Loucy (cell line): ENCODE measurements at regions not wholly inside any gene's neighbourhood (a gene's known extent, or its start where the extent isn't known, plus 50 kb on each side); places are given as distances from the start of the nearest gene placed in this dataset.

Experiments used
- H2AFZ ChIP-seq: fragments of 200-600 bp; sonication (generic); 2 replicates; pipeline ENCODE4 v1.6.0; 2016; ENCODE audit warnings: antibody characterized with exemption, mild to moderate bottlenecking, low read length, moderate library complexity
- H3F3A ChIP-seq: fragments of 200-600 bp; 2 replicates; pipeline ENCODE4 v1.6.0; 2016; ENCODE audit warnings: antibody characterized with exemption, low read depth, mild to moderate bottlenecking
- H3K27me3 ChIP-seq: fragments of 200-600 bp; sonication (generic); 2 replicates; pipeline ENCODE4 v1.6.1; 2014; ENCODE audit warnings: low read length, mild to moderate bottlenecking; ENCODE audit not compliant: insufficient read depth, poor library complexity, severe bottlenecking
- H3K36me3 ChIP-seq: fragments of 200-600 bp; sonication (generic); 2 replicates; pipeline ENCODE4 v1.6.1; 2016; ENCODE audit warnings: low read length; ENCODE audit not compliant: insufficient read depth
- H3K4me1 ChIP-seq: fragments of 200-600 bp; sonication (generic); 2 replicates; pipeline ENCODE4 v1.5.1; 2014; ENCODE audit warnings: low read length, mild to moderate bottlenecking; ENCODE audit not compliant: insufficient read depth, poor library complexity, severe bottlenecking
- H3K4me2 ChIP-seq: fragments of 200-600 bp; sonication (generic); 2 replicates; pipeline ENCODE4 v1.6.0; 2014; ENCODE audit warnings: antibody characterized with exemption, low read length, low read depth, mild to moderate bottlenecking; ENCODE audit not compliant: poor library complexity, severe bottlenecking
- H3K4me3 ChIP-seq: fragments of 200-600 bp; sonication (generic); 2 replicates; pipeline ENCODE4 v1.5.1; 2014; ENCODE audit warnings: low read length, mild to moderate bottlenecking, mixed read lengths; ENCODE audit not compliant: poor library complexity, severe bottlenecking
- H3K79me2 ChIP-seq: fragments of 200-600 bp; sonication (generic); 2 replicates; pipeline ENCODE4 v1.6.1; 2014; ENCODE audit warnings: low read length; ENCODE audit not compliant: insufficient read depth
- H3K9ac ChIP-seq: fragments of 200-600 bp; sonication (generic); 2 replicates; pipeline ENCODE4 v1.6.0; 2014; ENCODE audit warnings: mild to moderate bottlenecking, low read depth, low read length, moderate library complexity; ENCODE audit not compliant: poor library complexity, severe bottlenecking
- H3K9me2 ChIP-seq: fragments of 200-600 bp; sonication (generic); replicated peaks from 2 replicates; pipeline ENCODE4 v1.6.1; 2016; ENCODE audit warnings: low read depth, low read length, mixed read lengths
- H3K9me3 ChIP-seq: fragments of 200-600 bp; sonication (generic); 2 replicates; pipeline ENCODE4 v1.6.1; 2014; ENCODE audit warnings: mild to moderate bottlenecking, antibody characterized with exemption, low read length, low read depth; ENCODE audit not compliant: insufficient read depth
- H4K20me1 ChIP-seq: fragments of 200-600 bp; sonication (generic); 2 replicates; pipeline ENCODE4 v1.6.0; 2014; ENCODE audit warnings: antibody characterized with exemption, low read length, mild to moderate bottlenecking; ENCODE audit not compliant: insufficient read depth, poor library complexity, severe bottlenecking
- CTCF ChIP-seq: fragments of 200-600 bp; sonication (generic); conservative IDR thresholded peaks from 2 replicates; pipeline ENCODE4 v1.5.1; 2014; ENCODE audit warnings: mild to moderate bottlenecking, antibody characterized with exemption, low read length
- EZH2phosphoT487 ChIP-seq: fragments of 200-600 bp; IDR thresholded peaks from 2 replicates; pipeline ENCODE4 v1.6.1; 2018; ENCODE audit warnings: antibody characterized with exemption, mild to moderate bottlenecking, moderate library complexity, borderline replicate concordance

GRCh38 chr10:117694190-117694589 is 151.6 kb downstream of the EMX2 start:
- H3K4me1 ChIP-seq, result no peaks in the 10 kb centered on the region
- no peaks in the 10 kb centered on the region for H3K36me3 ChIP-seq
- no peaks in the 10 kb centered on the region for H3K27me3 ChIP-seq
- no peak overlapping the region for H3K4me3 ChIP-seq
- H3K9me2 ChIP-seq, result no peaks in the 10 kb centered on the region
- H3K4me2 ChIP-seq, result no peak overlapping the region
- H2AFZ ChIP-seq, result no peak overlapping the region
- no peaks in the 10 kb centered on the region for H3K9me3 ChIP-seq
- no peaks in the 10 kb centered on the region for H4K20me1 ChIP-seq
- no peaks in the 10 kb centered on the region for H3F3A ChIP-seq
- no peak overlapping the region for H3K9ac ChIP-seq
- H3K79me2 ChIP-seq, result no peaks in the 10 kb centered on the region
- no peak for TF ChIP-seq CTCF
- TF ChIP-seq EZH2phosphoT487, result no peak

GRCh38 chr10:117697402-117697801 is 154.9 kb downstream of the EMX2 start:
- H2AFZ ChIP-seq, result no peak overlapping the region

GRCh38 chr10:117698809-117699208 is 156.3 kb downstream of the EMX2 start:
- Histone ChIP-seq H3K4me1 (no peaks in the 10 kb centered on the region), H3K9me3 (no peaks in the 10 kb centered on the region), H3K27me3 (no peaks in the 10 kb centered on the region), H3K4me2 (no peak overlapping the region), H4K20me1 (no peaks in the 10 kb centered on the region), H3K9me2 (no peaks in the 10 kb centered on the region), H3K4me3 (no peak overlapping the region), H3K79me2 (no peaks in the 10 kb centered on the region), H3K36me3 (no peaks in the 10 kb centered on the region), H2AFZ (no peak overlapping the region; the same call in 1 of the 2 replicates), H3K9ac (no peak overlapping the region), H3F3A (no peaks in the 10 kb centered on the region)
- TF ChIP-seq EZH2phosphoT487 (no peak), CTCF (no peak)

More at GRCh38 chr10:117697402-117697801, 154.9 kb downstream of the EMX2 start:
- TF ChIP-seq EZH2phosphoT487, result no peak
- no peak for TF ChIP-seq CTCF
- Histone ChIP-seq H3K9me3 (no peaks in the 10 kb centered on the region), H3K36me3 (no peaks in the 10 kb centered on the region), H3K4me3 (no peak overlapping the region), H3F3A (no peaks in the 10 kb centered on the region), H3K4me1 (no peaks in the 10 kb centered on the region), H4K20me1 (no peaks in the 10 kb centered on the region), H3K9ac (no peak overlapping the region), H3K27me3 (no peaks in the 10 kb centered on the region), H3K4me2 (no peak overlapping the region), H3K9me2 (no peaks in the 10 kb centered on the region), H3K79me2 (no peaks in the 10 kb centered on the region)
